Hepatocyte (in vitro differentiated cells): ENCODE measurements at regions not wholly inside any gene's neighbourhood (a gene's known extent, or its start where the extent isn't known, plus 50 kb on each side); places are given as distances from the start of the nearest gene placed in this dataset.

ENCODE experiments used
- EZH2 ChIP-seq: fragments of 200-600 bp; sonication (generic); IDR thresholded peaks from 2 replicates; pipeline ENCODE4 v1.6.1; 2016; ENCODE audit warnings: antibody characterized with exemption, mild to moderate bottlenecking, borderline replicate concordance
- TF ChIP-seq, protein P1 (sequence below): fragments of 200-600 bp; sonication (generic); IDR thresholded peaks from 2 replicates; pipeline ENCODE4 v1.5.1; 2016; ENCODE audit warnings: antibody characterized with exemption, mild to moderate bottlenecking; ENCODE audit not compliant: poor library complexity

DNA sequence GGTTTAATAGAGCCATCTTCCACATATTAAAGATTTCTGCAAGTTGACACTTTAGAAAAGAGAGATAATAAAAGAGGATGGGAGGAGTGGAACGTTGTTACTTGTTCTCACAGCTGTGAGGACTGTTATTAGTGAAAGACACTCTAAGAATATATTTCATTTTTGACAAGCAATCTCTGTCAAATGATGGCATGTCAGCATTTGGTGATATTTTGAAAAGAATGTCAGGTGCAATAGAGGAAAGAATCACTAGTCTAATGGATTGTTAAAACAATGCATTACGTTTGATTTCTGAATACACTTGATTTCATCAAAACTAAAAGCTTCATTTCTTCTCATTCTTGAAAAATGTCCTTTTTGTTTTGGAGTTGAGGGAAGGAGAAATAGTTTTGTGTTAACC is 853.4 kb downstream of the PLA2G4A start:
- TF ChIP-seq, protein P1, sequence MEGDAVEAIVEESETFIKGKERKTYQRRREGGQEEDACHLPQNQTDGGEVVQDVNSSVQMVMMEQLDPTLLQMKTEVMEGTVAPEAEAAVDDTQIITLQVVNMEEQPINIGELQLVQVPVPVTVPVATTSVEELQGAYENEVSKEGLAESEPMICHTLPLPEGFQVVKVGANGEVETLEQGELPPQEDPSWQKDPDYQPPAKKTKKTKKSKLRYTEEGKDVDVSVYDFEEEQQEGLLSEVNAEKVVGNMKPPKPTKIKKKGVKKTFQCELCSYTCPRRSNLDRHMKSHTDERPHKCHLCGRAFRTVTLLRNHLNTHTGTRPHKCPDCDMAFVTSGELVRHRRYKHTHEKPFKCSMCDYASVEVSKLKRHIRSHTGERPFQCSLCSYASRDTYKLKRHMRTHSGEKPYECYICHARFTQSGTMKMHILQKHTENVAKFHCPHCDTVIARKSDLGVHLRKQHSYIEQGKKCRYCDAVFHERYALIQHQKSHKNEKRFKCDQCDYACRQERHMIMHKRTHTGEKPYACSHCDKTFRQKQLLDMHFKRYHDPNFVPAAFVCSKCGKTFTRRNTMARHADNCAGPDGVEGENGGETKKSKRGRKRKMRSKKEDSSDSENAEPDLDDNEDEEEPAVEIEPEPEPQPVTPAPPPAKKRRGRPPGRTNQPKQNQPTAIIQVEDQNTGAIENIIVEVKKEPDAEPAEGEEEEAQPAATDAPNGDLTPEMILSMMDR = no peak
- no peak for TF ChIP-seq EZH2
